Daoy (cell line): ENCODE measurements at regions not wholly inside any gene's neighbourhood (a gene's known extent, or its start where the extent isn't known, plus 50 kb on each side); places are given as distances from the start of the nearest gene placed in this dataset.

Experiments used
- DNase-seq: peaks from one replicate; pipeline ENCODE4 v3.0.0-alpha.2; 2015; ENCODE audit warnings: low read depth

- peak; percentile 92 for DNase-seq
Measured at GRCh38 chr10:29160150-29160617, 128.7 kb upstream of the LYZL1 start.

DNA sequence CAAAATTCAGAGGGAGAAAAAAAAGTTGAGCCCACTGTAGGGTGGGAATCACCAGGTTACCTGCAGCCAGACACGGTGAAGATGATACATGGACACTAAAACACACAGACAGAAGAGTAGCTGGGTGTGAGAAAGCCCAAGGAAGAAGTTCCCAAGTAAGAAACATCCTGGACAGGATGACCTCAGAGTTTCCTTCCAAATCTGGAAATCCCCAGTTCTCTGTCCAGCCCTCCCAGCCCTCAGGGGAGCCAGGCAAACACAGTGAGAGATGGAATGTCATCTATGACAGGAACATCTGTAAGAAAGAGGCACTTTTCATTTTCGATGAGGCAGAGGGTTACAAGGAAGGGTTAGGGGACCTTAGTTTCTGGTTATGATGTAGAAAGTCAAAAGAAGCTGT, 125.1 kb upstream of the LYZL1 start:
- DNase-seq: peak; percentile 79

DNA sequence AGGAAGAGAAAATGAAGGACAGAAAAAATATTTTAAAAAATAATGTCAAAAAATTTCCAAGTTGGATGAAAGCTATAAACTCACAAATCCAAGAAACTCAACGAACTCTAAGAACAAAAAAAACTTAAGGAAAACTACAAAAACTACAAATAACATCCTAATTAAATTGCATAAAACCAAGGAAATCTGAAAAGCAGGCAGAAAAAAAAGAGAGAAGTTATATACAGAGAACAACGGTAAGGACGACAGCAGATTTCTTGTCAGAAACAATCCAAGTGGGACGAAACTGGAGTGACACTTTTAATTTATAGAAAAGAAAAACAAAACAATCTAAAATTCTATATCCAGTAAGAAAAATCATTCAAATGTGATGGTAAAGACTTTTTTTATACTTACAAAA, 122.2 kb upstream of the LYZL1 start:
- DNase-seq: no peak

GRCh38 chr10:29169021-29169420, 119.8 kb upstream of the LYZL1 start:
- DNase-seq: no peak

GRCh38 chr10:29171717-29172116, 117.2 kb upstream of the LYZL1 start:
- no peak for DNase-seq

GRCh38 chr10:29174389-29174788, 114.5 kb upstream of the LYZL1 start:
- DNase-seq: no peak

DNA sequence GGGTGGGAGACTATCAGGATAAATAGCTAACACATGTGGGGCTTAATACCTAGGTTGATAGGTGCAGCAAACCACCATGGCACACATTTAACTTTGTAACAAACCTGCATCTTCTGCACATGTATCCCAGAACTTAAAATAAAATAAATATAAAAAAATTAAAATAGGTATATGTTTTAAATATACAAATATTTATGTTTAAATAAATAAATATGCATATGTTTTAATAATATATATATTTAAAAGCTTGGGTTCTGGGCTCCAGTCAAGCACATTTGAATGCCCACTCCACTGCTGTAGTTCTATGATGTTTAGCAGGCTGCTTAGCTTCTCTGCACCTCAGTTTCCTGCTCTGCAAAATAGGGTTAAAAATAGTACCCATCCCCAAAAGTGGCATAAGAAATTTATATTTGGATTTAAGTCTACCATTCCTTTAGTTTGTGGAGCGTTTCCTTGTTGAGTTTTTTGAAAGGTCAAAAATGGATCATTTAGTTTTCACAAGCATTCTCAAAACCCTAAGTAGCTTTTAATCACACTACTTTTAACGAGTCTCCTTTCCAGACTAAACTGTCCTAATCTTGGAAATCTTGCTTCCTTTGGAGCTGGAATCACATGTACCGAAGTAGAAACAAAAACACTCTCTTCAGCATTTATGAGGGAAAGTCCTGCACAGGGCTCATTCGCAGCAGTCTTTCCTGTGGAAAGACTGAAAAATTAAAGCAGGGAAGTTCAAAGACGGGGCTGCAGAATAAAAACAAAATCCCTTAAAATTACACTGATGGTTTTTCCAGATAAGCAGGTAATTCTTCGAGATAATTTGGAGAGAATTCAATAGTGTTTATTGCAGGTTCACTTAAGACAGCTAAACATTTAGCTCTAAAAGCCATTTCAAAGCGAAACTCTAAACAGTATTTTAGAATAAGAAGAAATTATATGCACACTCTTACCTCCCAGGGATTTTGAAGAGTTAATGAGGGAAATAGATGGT, 111.7 kb upstream of the LYZL1 start:
- no peak for DNase-seq

- no peak for DNase-seq
Measured at GRCh38 chr10:29181936-29182335, 106.9 kb upstream of the LYZL1 start.

DNA sequence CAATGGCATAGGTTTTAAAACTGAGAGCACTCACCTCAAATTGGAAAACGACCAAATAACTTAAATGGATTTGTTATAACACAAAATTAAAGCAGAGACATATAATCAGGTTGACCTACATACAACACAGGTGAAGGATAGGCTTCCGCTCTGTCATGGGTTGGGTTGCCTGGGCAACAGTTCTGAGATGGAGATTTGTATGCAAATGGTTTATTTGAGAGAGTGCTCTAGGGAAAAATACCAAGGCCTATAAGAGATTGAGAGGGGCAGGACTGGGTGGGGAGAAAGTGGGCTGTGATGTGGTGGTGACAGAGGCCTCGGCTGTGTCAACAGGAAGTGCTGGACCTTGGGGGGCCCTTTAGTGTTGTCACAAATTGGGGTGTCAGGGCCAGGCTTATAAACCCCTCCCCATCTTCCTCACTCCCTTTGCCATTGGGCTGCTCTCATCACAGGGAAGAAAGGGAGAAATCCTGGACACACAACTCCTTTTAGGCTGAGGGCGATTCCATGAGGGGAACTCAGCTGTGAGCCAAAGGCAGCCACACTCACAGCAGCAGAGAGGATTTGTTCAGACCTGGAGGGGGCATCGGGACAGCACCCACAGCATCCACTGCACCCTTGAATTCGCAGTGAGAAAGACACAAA, 105.4 kb upstream of the LYZL1 start:
- DNase-seq: no peak

DNA sequence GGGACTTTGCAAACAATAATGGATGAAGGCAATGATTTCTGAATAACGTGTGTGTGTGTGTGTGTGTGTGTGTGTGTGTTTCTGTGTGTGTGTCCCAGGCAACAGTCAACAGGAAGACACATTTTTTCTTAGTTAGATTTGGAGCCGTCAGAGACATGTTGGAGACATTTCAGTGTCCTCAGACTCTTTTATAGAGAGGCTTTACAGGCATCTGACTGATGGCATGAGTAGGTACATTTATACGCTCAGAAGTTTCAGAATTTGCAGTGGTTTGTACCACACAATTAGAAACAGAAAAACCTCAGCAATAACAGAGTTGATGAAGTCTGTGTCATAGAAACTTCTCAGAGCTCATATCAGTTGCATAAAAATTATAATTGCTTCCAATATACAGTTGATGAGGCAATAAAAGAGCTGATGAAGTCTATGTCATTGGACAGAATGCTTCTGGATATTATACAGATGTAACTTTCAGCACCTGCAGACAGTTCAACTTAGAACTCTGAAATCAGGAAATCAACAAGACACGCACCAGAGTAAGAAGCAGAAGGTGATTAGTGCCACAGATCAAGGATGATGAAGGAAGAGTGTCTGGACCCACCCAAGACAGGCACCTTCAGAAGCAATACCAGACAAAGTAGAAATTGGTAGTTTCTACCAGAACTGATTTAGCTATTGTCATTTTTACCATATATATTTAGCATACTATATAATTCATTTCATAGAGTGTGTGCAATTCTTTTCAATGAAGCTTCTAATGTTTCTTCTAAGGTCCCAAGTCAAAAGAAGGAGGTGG, 104.5 kb upstream of the LYZL1 start:
- no peak for DNase-seq

GRCh38 chr10:29185050-29185449, 103.8 kb upstream of the LYZL1 start:
- no peak for DNase-seq

GRCh38 chr10:29186221-29186620, 102.6 kb upstream of the LYZL1 start:
- DNase-seq: no peak

- no peak for DNase-seq
Measured at GRCh38 chr10:29189256-29189655, 99.6 kb upstream of the LYZL1 start.

- DNase-seq: no peak
Measured at GRCh38 chr10:29191674-29192073, 97.2 kb upstream of the LYZL1 start.

- DNase-seq: no peak
Measured at GRCh38 chr10:29199339-29199738, 89.5 kb upstream of the LYZL1 start.

- DNase-seq: peak; percentile 7
Measured at GRCh38 chr10:29199941-29200679, 88.8 kb upstream of the LYZL1 start.

- peak; percentile 23 for DNase-seq
Measured at GRCh38 chr10:29202386-29202940, 86.4 kb upstream of the LYZL1 start.

- DNase-seq: no peak
Measured at GRCh38 chr10:29203432-29203831, 85.4 kb upstream of the LYZL1 start.

GRCh38 chr10:29204070-29204800, 84.6 kb upstream of the LYZL1 start:
- no peak for DNase-seq

- no peak for DNase-seq
Measured at GRCh38 chr10:29205787-29206186, 83.1 kb upstream of the LYZL1 start.
